ENCODE measurements at regions not wholly inside any gene's neighbourhood (a gene's known extent, or its start where the extent isn't known, plus 50 kb on each side); places are given as distances from the start of the nearest gene placed in this dataset.

GRCh38 chrX:16319929-16320328, 152.6 kb downstream of the MAGEB17 start:
- Mint-ChIP-seq H3K36me3 (no peaks in the 10 kb centered on the region), H3K4me3 (no peak overlapping the region), H3K27me3 (no peaks in the 10 kb centered on the region), H3K4me1 (ENCODE audit: unreplicated experiment) (no peaks in the 10 kb centered on the region), H3K9me3 (peaks cover 5% of the 10 kb centered on the region), H3K27ac (no peak overlapping the region)
- no peak for TF ChIP-seq CTCF (conservative IDR thresholded peaks at IDR 0.05)
- DNase-seq (ENCODE audit: extremely low spot score, unreplicated experiment), result no peak

GRCh38 chrX:16320765-16321355, 153.6 kb downstream of the MAGEB17 start:
- Mint-ChIP-seq H3K36me3 (no peaks in the 10 kb centered on the region), H3K9me3 (peaks cover 5% of the 10 kb centered on the region), H3K27me3 (no peaks in the 10 kb centered on the region), H3K4me3 (no peak overlapping the region), H3K27ac (no peak overlapping the region), H3K4me1 (ENCODE audit: unreplicated experiment) (no peaks in the 10 kb centered on the region)
- no peak for DNase-seq (ENCODE audit: extremely low spot score, unreplicated experiment)
- no peak for TF ChIP-seq CTCF (conservative IDR thresholded peaks at IDR 0.05)

GRCh38 chrX:16333453-16333852, 166.2 kb downstream of the MAGEB17 start:
- DNase-seq (ENCODE audit: extremely low spot score, unreplicated experiment), result no peak
- Mint-ChIP-seq H3K4me3 (no peak overlapping the region), H3K27ac (no peak overlapping the region), H3K36me3 (no peaks in the 10 kb centered on the region), H3K9me3 (no peaks in the 10 kb centered on the region), H3K27me3 (no peaks in the 10 kb centered on the region), H3K4me1 (ENCODE audit: unreplicated experiment) (no peaks in the 10 kb centered on the region)
- TF ChIP-seq CTCF (conservative IDR thresholded peaks at IDR 0.05), result no peak

GRCh38 chrX:16335181-16335580, 167.9 kb downstream of the MAGEB17 start:
- H3K36me3 Mint-ChIP-seq, result no peaks in the 10 kb centered on the region
- H3K27me3 Mint-ChIP-seq, result no peaks in the 10 kb centered on the region
- TF ChIP-seq CTCF (conservative IDR thresholded peaks at IDR 0.05), result no peak
- no peak for DNase-seq (ENCODE audit: extremely low spot score, unreplicated experiment)
- no peak overlapping the region for H3K4me3 Mint-ChIP-seq
- H3K9me3 Mint-ChIP-seq, result no peaks in the 10 kb centered on the region
- H3K27ac Mint-ChIP-seq, result no peak overlapping the region
- H3K4me1 Mint-ChIP-seq (ENCODE audit: unreplicated experiment), result no peaks in the 10 kb centered on the region

GRCh38 chrX:16347968-16348670, 180.8 kb downstream of the MAGEB17 start:
- H3K27me3 Mint-ChIP-seq, result no peaks in the 10 kb centered on the region
- no peak overlapping the region for H3K4me3 Mint-ChIP-seq
- no peak for TF ChIP-seq CTCF (conservative IDR thresholded peaks at IDR 0.05)
- H3K9me3 Mint-ChIP-seq, result no peaks in the 10 kb centered on the region
- H3K36me3 Mint-ChIP-seq, result no peaks in the 10 kb centered on the region
- no peaks in the 10 kb centered on the region for H3K4me1 Mint-ChIP-seq (ENCODE audit: unreplicated experiment)
- H3K27ac Mint-ChIP-seq, result no peak overlapping the region
- no peak for DNase-seq (ENCODE audit: extremely low spot score, unreplicated experiment)

All from type B pancreatic cell (in vitro differentiated cells).